Fibroblast of skin of scalp (primary cell): ENCODE measurements at regions not wholly inside any gene's neighbourhood (a gene's known extent, or its start where the extent isn't known, plus 50 kb on each side); places are given as distances from the start of the nearest gene placed in this dataset.
"Not testable (repeated sequence)": the region's sequence is repeated elsewhere in the genome, so short reads cannot be mapped to it uniquely, and the experiment has no call there.

Source experiments
- DNase-seq: peaks from one replicate; pipeline ENCODE4 v3.0.0-alpha.2; 2013

- DNase-seq, result peak; percentile 11
These were observed 86.9 kb upstream of the COPS8 start for GRCh38 chr2:236998758-236999157.

GRCh38 chr2:237000481-237000880 is 85.2 kb upstream of the COPS8 start:
- no peak for DNase-seq

GRCh38 chr2:237005341-237005740 is 80.3 kb upstream of the COPS8 start:
- DNase-seq, result not testable (repeated sequence)

GRCh38 chr2:237011206-237011795 is 74.4 kb upstream of the COPS8 start:
- peak; percentile 29 for DNase-seq

- DNase-seq, result no peak
These were observed 73.7 kb upstream of the COPS8 start for GRCh38 chr2:237012004-237012403.

- DNase-seq, result peak; percentile 66
These were observed 73.0 kb upstream of the COPS8 start for GRCh38 chr2:237012577-237013267.

GRCh38 chr2:237016121-237016915 is 69.4 kb upstream of the COPS8 start:
- DNase-seq, result no peak

GRCh38 chr2:237020090-237020489 is 65.6 kb upstream of the COPS8 start:
- peak; percentile 66 for DNase-seq

GRCh38 chr2:237022533-237022932 is 63.2 kb upstream of the COPS8 start:
- DNase-seq, result no peak

- DNase-seq, result no peak
These were observed 61.4 kb upstream of the COPS8 start for GRCh38 chr2:237024255-237024654.

GRCh38 chr2:237025090-237025865 is 60.4 kb upstream of the COPS8 start:
- DNase-seq, result peak; percentile 95

- DNase-seq, result peak; percentile 81
These were observed 58.5 kb upstream of the COPS8 start for GRCh38 chr2:237026981-237027711.

- no peak for DNase-seq
These were observed 58.0 kb upstream of the COPS8 start for GRCh38 chr2:237027712-237028029.

GRCh38 chr2:237030382-237030781 is 55.3 kb upstream of the COPS8 start:
- DNase-seq, result no peak

- DNase-seq, result no peak
These were observed 52.1 kb upstream of the COPS8 start for GRCh38 chr2:237033536-237034060.

GRCh38 chr2:237035781-237036475 is 49.8 kb upstream of the COPS8 start:
- DNase-seq, result no peak
